Cardiac fibroblast (primary cell): ENCODE measurements at regions not wholly inside any gene's neighbourhood (a gene's known extent, or its start where the extent isn't known, plus 50 kb on each side); places are given as distances from the start of the nearest gene placed in this dataset.

Source experiments
- DNase-seq, 2 donors: peaks; one replicate each; pipeline versions ENCODE4 v3.0.0 to v3.0.0-alpha.2; 2010; ENCODE audit warnings: low read depth in 2 of 2
- H3K4me3 ChIP-seq, 2 donors: replicated peaks in 1 of 2; 1 replicate in 1 of 2; 2 replicates in 1 of 2; pipeline ENCODE4 v1.5.1; 2011; ENCODE audit warnings: low read depth in 2 of 2, low read length in 2 of 2, mild to moderate bottlenecking in 2 of 2, moderate library complexity in 1 of 2
- CTCF ChIP-seq: IDR thresholded peaks from one replicate; pipeline ENCODE4 v1.5.1; 2011; ENCODE audit warnings: low read depth, mild to moderate bottlenecking, low read length, inconsistent platforms

- no peak for TF ChIP-seq CTCF
- no peak overlapping the region for H3K4me3 ChIP-seq
- DNase-seq, result no peak
Observed at GRCh38 chr13:29935309-29935981, 85.0 kb upstream of the UBL3 start.

GRCh38 chr13:29934531-29935308 lies 84.3 kb upstream of the UBL3 start:
- DNase-seq, result no peak
- no peak overlapping the region for H3K4me3 ChIP-seq

GRCh38 chr13:29933401-29933800 lies 83.0 kb upstream of the UBL3 start:
- H3K4me3 ChIP-seq, result no peak overlapping the region
- TF ChIP-seq CTCF, result no peak
- no peak for DNase-seq

More at GRCh38 chr13:29934531-29935308, 84.3 kb upstream of the UBL3 start:
- TF ChIP-seq CTCF, result no peak

- no peak for TF ChIP-seq CTCF
- no peak for DNase-seq
- H3K4me3 ChIP-seq, result no peak overlapping the region
Observed at GRCh38 chr13:29931696-29932095, 81.3 kb upstream of the UBL3 start.

GRCh38 chr13:29929062-29929847 lies 78.8 kb upstream of the UBL3 start:
- DNase-seq, result no peak
- TF ChIP-seq CTCF, result no peak
- no peak overlapping the region for H3K4me3 ChIP-seq

- no peak overlapping the region for H3K4me3 ChIP-seq
- TF ChIP-seq CTCF, result no peak
- no peak for DNase-seq
Observed at GRCh38 chr13:29926098-29926476, 75.7 kb upstream of the UBL3 start.
